HUES6 (cell line): ENCODE measurements at regions not wholly inside any gene's neighbourhood (a gene's known extent, or its start where the extent isn't known, plus 50 kb on each side); places are given as distances from the start of the nearest gene placed in this dataset.

Experiments
- H3K27ac ChIP-seq: 2 replicates; pipeline ENCODE4 v1.7.0; 2013; ENCODE audit warnings: low read depth, mild to moderate bottlenecking, low read length, inconsistent platforms
- H3K27me3 ChIP-seq: 2 replicates; pipeline ENCODE4 v1.6.1; 2013; ENCODE audit warnings: low read length; ENCODE audit not compliant: control insufficient read depth, insufficient read depth
- H3K36me3 ChIP-seq: 2 replicates; pipeline ENCODE4 v1.6.1; 2013; ENCODE audit warnings: low read length; ENCODE audit not compliant: control insufficient read depth, insufficient read depth
- H3K4me1 ChIP-seq: 2 replicates; pipeline ENCODE4 v1.6.1; 2013; ENCODE audit warnings: low read length; ENCODE audit not compliant: control insufficient read depth, insufficient read depth
- H3K4me3 ChIP-seq: 2 replicates; pipeline ENCODE4 v1.5.1; 2013; ENCODE audit warnings: low read depth, low read length
- H3K9ac ChIP-seq: one replicate; pipeline ENCODE4 v1.6.1; 2013; ENCODE audit warnings: mild to moderate bottlenecking, low read length
- H3K9me3 ChIP-seq: 2 replicates; pipeline ENCODE4 v1.6.1; 2013; ENCODE audit warnings: low read depth, low read length; ENCODE audit not compliant: control insufficient read depth, insufficient read depth

GRCh38 chr13:67377919-67378318 lies 147.8 kb upstream of the PCDH9 start:
- H3K4me1 ChIP-seq: peaks cover 10% of the 10 kb centered on the region; the same call in 1 of the 2 replicates
- H3K27me3 ChIP-seq: no peaks in the 10 kb centered on the region
- no peaks in the 10 kb centered on the region for H3K9me3 ChIP-seq
- H3K9ac ChIP-seq: no peak overlapping the region
- no peak overlapping the region for H3K27ac ChIP-seq
- no peak overlapping the region for H3K4me3 ChIP-seq
- no peaks in the 10 kb centered on the region for H3K36me3 ChIP-seq

DNA sequence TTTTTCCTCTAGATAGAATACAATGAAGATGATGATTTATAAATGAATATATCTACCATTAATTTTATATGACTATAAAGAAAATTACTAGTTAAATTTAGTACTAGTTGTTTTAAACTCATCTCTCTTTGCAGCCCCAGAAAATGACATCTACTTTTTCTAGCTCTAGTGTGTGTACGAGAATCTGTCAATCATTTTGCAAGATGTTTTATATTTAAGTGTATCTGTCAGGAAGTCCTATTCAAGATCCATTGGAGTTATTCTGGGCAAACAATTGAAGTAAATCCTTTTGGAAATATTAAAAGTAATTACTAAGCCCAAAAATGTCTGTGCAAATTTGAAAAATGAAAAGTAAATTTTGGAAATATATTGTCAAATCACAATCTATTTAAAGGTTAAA lies 144.3 kb upstream of the PCDH9 start:
- no peaks in the 10 kb centered on the region for H3K27me3 ChIP-seq
- H3K27ac ChIP-seq: no peak overlapping the region
- H3K9ac ChIP-seq: no peak overlapping the region
- H3K36me3 ChIP-seq: no peaks in the 10 kb centered on the region
- peaks cover 3% of the 10 kb centered on the region; the same call in 1 of the 2 replicates for H3K4me1 ChIP-seq
- H3K9me3 ChIP-seq: no peaks in the 10 kb centered on the region
- no peak overlapping the region for H3K4me3 ChIP-seq

DNA sequence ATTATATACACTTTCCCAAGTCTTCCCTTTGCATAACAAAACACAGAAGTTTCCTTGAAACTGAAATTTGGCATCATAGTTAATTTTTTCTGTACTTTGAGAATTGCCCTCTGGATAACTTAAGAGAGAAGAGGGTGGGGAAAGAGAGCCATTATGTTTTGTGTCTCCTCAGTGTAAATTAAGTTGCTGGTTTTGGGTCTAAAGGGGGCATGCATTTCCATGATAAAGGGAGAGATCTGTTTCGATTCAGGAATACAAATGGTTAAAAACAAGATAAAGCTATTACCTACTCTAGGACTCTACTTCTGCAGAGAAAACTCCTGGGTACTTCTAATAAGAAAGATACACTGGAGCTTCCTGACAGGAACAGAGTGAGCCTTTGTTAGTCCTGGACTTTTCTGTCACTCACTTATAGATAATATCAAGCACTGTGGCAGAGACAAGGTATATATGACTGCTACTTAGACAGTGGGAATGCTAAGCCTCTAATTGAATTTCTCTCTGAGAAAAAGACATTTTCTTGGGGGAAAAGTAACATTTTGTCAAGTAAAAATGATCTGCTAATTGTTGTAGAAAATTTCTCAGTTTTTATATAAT lies 142.8 kb upstream of the PCDH9 start:
- Histone ChIP-seq H3K9me3 (no peaks in the 10 kb centered on the region), H3K9ac (no peak overlapping the region), H3K4me3 (no peak overlapping the region), H3K36me3 (no peaks in the 10 kb centered on the region), H3K4me1 (peaks cover 3% of the 10 kb centered on the region; the same call in 1 of the 2 replicates), H3K27me3 (no peaks in the 10 kb centered on the region), H3K27ac (no peak overlapping the region)

- H3K36me3 ChIP-seq: no peaks in the 10 kb centered on the region
- H3K27ac ChIP-seq: no peak overlapping the region
- H3K4me3 ChIP-seq: no peak overlapping the region
- H3K4me1 ChIP-seq: peaks cover 3% of the 10 kb centered on the region; the same call in 1 of the 2 replicates
- H3K9me3 ChIP-seq: no peaks in the 10 kb centered on the region
- no peak overlapping the region for H3K9ac ChIP-seq
- no peaks in the 10 kb centered on the region for H3K27me3 ChIP-seq
Observed at GRCh38 chr13:67369895-67370660, 139.9 kb upstream of the PCDH9 start.

GRCh38 chr13:67367399-67367798 lies 137.3 kb upstream of the PCDH9 start:
- Histone ChIP-seq H3K4me3 (no peak overlapping the region), H3K9me3 (no peaks in the 10 kb centered on the region)

DNA sequence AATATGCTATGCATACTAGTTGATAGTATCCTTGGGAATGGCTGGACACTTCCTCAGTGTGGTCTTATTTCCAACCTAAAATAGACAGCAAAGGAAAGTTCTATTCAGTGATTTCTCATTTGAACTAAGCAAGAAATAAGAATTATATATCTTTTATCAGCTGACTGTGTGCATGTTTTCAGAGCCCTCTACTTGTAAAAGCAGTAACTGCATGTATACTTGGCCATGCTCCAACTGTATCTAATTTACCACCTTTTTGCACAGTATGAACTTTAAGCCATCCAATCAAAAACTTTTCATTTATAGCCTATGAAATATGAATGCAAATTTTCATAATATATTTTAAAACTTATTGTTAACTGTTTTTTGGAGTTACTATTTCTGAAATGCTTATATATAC lies 136.4 kb upstream of the PCDH9 start:
- no peaks in the 10 kb centered on the region for H3K4me1 ChIP-seq
- no peaks in the 10 kb centered on the region for H3K36me3 ChIP-seq
- no peak overlapping the region for H3K9ac ChIP-seq
- H3K27me3 ChIP-seq: no peaks in the 10 kb centered on the region
- no peak overlapping the region for H3K4me3 ChIP-seq
- H3K27ac ChIP-seq: no peak overlapping the region
- no peaks in the 10 kb centered on the region for H3K9me3 ChIP-seq

More at GRCh38 chr13:67367399-67367798, 137.3 kb upstream of the PCDH9 start:
- Histone ChIP-seq H3K4me1 (no peaks in the 10 kb centered on the region; the same call in 1 of the 2 replicates), H3K27me3 (no peaks in the 10 kb centered on the region), H3K9ac (no peak overlapping the region), H3K27ac (no peak overlapping the region), H3K36me3 (no peaks in the 10 kb centered on the region)

DNA sequence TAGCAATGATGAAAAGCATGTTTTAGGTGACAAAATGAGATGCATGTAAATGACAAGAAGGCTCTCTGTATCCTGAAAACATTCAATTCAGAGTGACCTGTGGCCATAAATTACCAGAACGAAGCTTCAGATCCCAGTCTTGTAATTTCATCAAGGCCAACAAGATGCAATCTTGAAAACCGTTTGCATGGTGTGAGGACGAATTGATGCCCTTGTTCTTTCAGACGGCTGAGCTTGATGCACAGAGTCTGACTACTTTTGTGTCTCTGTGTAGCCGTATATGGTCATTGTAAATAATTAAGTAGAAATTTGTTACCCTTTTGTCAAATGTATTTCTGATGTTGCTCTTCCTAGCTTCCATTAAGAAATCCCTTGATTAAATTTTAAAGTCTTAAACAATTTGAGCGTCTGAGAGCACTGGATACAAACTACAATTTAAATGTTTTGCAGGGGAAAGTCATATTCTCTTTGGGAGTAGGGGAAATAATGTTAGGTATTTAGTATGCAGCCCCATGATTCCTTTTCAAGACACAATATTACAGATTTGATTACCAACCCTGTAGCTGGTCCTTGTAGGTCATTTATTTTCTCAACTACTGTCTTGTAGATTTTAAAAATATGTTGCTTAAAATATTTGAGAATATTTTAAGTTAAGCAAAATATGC lies 125.8 kb upstream of the PCDH9 start:
- Histone ChIP-seq H3K27me3 (no peaks in the 10 kb centered on the region), H3K9ac (no peak overlapping the region), H3K36me3 (no peaks in the 10 kb centered on the region), H3K27ac (no peak overlapping the region), H3K4me3 (no peak overlapping the region), H3K9me3 (no peaks in the 10 kb centered on the region), H3K4me1 (no peaks in the 10 kb centered on the region)

GRCh38 chr13:67353941-67354340 lies 123.8 kb upstream of the PCDH9 start:
- no peaks in the 10 kb centered on the region for H3K36me3 ChIP-seq
- H3K9ac ChIP-seq: no peak overlapping the region
- H3K27ac ChIP-seq: no peak overlapping the region
- H3K4me1 ChIP-seq: no peaks in the 10 kb centered on the region
- H3K9me3 ChIP-seq: no peaks in the 10 kb centered on the region
- H3K4me3 ChIP-seq: no peak overlapping the region
- no peaks in the 10 kb centered on the region for H3K27me3 ChIP-seq

- Histone ChIP-seq H3K27ac (no peak overlapping the region), H3K4me3 (no peak overlapping the region), H3K36me3 (no peaks in the 10 kb centered on the region), H3K27me3 (no peaks in the 10 kb centered on the region), H3K4me1 (no peaks in the 10 kb centered on the region), H3K9ac (no peak overlapping the region), H3K9me3 (no peaks in the 10 kb centered on the region)
Observed at GRCh38 chr13:67353031-67353430, 122.9 kb upstream of the PCDH9 start.

DNA sequence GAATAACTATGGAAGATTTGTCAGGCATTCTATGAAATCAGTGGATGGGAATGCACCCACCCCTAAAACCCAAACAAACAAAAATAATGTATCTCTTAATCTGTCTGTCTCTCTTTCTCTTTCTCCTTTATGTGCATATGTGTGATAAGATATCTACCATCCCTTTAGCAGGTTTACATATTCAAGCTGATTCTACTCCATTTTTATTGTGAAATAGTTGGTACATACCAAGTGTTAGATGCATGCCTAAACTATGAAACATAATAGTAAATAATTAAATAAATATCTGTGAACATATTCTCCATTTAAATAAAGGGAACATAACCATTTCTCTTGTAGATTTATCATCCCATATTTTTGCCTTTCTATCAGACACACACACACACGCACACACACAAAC lies 121.8 kb upstream of the PCDH9 start:
- no peaks in the 10 kb centered on the region for H3K9me3 ChIP-seq
- no peaks in the 10 kb centered on the region for H3K36me3 ChIP-seq
- no peak overlapping the region for H3K27ac ChIP-seq
- no peaks in the 10 kb centered on the region for H3K4me1 ChIP-seq
- no peak overlapping the region for H3K4me3 ChIP-seq
- no peak overlapping the region for H3K9ac ChIP-seq
- no peaks in the 10 kb centered on the region for H3K27me3 ChIP-seq

DNA sequence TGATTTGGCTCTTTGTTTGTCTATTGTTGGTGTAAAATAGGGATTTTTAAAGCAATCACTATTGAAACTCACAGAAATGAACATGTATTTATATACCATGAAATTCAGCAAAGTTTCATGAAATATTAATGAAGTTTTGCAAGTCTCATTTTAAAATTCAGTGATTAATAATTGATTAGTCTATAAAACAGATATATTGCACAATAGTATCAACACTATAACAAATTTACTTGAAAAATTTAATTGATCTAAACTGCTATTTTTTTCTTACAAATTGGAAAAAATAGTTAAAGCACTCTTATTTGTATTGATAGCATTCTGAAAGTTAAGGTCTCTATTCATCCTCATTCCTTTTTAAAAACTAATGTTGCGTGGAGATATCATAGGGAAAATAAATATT lies 121.0 kb upstream of the PCDH9 start:
- no peaks in the 10 kb centered on the region for H3K4me1 ChIP-seq

More for the DNA sequence above, 121.0 kb upstream of the PCDH9 start:
- Histone ChIP-seq H3K9me3 (no peaks in the 10 kb centered on the region), H3K27ac (no peak overlapping the region), H3K4me3 (no peak overlapping the region), H3K27me3 (no peaks in the 10 kb centered on the region), H3K36me3 (no peaks in the 10 kb centered on the region), H3K9ac (no peak overlapping the region)
